ENCODE measurements at regions not wholly inside any gene's neighbourhood (a gene's known extent, or its start where the extent isn't known, plus 50 kb on each side); places are given as distances from the start of the nearest gene placed in this dataset.
"Not testable (repeated sequence)": the region's sequence is repeated elsewhere in the genome, so short reads cannot be mapped to it uniquely, and the experiment has no call there.

- DNase-seq: no peak
Measured at GRCh38 chr4:59729321-59729720, 1470.8 kb upstream of the ADGRL3 start.

- DNase-seq: no peak
Measured at GRCh38 chr4:59748433-59748832, 1451.7 kb upstream of the ADGRL3 start.

DNA sequence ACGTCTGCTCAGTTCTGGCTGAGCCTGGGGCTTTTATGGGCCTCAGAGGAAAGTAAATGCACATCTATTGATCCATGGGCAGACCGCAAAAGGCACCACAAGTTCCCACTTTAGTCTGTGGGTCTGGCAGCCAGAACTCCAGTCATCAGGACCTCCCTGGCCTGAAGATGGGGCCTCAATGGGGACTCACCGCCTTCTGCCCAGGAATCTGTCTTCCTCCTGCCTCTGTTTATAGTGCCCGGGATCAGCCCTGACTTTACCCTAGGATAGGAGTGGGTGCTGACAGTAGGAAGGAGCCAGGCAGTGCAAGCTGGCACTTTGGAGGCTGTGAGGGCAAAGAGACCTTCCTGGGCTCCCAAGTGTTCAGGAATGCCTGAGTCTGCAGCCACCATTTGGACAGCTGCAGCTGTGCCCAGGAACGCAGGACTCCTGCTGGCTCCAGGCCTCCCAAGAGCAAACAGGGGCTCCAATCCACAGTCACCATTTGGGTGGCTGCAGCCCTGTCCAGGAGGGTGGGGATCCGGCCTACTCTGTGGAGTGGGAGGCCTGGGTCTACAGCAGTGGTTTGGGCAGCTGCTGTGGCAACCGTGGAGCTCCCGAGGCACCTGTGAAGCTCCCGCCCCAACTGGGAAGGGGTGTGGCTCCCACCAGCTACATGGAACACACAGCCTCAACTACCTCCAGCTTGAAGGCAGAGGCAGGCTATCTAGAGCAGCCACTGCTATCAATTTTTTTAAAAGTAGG lies 1440.9 kb upstream of the ADGRL3 start:
- DNase-seq: no peak

DNA sequence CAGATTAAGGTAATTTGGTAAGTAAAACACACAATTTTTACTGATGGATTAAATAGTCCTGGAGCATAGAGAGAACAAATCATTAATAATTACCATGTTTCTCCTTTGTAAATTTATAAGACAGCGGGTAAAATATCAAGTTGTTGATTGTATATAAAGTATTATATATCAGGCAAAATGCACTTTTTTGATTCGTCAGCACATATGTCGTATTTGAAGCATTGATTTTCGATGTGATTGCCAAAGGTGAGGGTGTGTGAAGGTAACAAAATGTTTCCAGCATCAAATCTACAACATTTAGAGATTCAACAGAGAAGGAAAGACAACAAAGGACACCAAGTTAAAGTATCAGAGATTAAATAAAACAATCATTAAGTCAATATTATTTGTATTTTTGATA lies 1437.8 kb upstream of the ADGRL3 start:
- DNase-seq: no peak

DNA sequence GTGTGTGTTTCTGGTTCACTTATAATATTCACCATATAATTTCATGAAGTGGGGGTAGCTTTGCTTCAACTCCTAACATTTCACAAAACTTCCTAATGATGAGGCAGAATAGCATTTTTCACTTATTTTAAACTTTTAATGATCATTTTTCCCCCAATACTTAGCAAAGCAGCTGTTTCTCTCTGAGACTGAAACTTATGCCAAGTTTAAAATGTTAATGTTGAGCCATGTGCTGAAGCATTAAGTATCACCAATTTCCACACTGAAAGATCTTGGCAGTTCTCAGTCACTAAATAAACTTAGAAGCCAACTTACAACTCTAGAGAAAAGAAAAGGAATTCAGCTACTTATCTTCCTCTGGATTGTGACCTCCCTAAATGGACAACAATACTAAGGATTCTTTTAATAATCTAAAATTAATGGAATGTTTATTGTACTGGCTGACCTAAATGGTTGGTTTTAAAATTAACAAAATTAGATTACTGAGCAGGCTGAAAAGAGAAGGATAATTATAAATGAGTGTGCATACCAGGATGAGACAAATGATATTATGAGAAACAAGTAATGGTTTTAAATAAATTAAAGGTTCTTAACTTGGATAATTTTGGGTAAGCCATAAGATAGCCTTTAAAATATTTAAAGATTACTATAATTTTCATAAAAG lies 1429.4 kb upstream of the ADGRL3 start:
- DNase-seq: no peak

DNA sequence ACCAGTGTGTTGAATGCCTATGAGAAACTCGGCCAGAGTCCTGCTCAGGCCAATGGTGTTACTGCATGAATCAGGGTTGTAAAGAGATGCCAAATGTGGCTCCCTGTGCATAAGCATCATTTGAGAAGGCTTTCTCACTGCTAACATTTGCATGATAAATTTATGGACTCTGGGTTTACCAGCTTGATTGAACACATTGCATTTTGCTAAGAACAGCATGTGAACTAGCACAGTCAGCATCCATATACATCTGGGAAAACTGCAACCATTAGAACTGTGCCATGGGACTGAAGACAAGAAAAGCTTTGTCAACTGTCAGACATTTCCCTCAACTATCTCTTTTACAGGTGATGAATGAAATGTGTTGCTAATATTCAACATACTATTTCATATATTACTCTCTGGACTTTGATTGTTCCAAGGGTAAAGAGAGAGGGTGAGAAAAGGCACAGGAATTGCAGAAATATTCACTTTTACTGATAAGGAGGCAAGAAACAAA lies 1427.4 kb upstream of the ADGRL3 start:
- DNase-seq: no peak

DNA sequence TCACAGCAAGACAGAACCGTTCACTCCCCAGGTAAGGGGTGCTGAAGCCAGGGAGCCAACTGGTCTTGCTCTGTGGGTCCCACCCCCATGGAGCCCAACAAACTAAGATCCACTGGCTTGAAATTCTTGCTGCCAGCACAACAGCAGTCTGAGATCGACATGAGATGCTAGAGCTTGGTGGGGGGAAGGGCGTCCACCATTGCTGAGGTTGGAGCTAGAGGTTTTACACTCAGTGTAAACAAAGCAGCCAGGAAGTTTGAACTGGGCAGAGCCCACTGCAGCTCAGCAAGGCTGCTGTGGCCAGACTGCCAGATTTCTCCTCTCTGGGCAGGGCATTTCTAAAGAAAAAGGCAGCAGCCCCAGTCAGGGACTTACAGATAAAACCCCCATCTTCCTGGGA lies 1419.9 kb upstream of the ADGRL3 start:
- not testable (repeated sequence) for DNase-seq

DNA sequence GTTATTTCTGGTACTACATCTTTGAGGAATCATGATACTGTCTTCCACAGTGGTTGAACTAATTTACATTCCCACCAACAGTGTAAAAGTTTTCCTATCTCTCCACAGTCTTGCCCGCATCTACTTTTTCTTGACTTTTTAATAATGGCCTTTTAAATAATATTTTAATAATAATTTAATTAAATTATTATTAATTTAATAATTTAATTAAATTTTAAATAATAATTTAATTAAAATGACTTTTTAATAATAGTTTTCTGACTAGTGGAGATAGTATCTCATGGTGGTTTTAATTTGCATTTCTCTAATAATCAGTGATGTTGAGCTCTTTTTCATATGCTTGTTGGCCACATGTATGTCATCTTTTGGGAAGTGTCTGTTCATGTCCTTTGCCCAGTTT lies 1395.0 kb upstream of the ADGRL3 start:
- DNase-seq: no peak

DNA sequence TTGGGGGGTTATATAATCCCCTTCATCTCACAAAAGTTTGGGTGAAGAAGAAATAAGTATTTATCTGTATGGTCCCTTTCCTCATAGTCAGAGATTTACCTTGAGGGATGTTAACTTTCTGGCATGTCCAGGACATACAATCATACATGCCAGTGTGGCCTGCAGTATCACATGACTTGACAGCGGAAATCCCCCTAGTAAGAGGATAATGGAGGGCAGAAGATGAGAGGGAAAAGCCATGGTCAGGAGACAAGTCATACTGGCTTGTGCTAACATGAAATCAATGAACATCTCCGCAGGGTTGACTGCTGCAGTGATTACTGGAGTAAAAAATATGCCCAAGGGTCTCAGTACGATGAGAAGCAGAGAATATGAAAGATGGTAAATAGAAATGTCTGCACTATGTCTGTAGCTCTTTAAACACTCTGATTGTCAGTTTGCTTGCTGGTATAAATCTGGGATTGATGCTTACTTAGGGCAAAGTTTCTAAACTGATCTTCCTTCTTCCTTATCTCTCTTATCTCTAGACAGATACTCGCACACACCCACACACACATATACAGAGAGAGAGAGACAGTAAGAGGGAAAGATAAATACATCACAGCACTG lies 1385.6 kb upstream of the ADGRL3 start:
- no peak for DNase-seq

DNA sequence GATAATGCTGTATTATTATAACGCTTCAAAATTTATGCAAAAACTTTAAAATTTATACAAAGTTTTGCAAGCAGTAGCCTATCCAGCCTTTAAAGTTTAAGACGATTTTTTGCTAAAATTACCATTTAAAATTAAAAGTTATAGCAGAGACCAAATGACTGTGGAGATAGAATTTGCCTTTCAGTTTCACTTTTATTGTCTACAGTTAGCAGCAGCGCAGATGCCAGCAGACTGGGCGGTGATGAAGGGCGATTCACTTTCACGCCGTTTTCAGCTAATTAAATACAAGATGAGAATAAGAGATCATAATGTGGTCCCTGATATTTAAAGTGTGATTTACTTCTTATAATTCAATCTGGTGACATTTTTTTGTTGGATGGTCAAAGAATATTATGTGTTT lies 1381.5 kb upstream of the ADGRL3 start:
- DNase-seq: no peak

GRCh38 chr4:59823311-59823710 lies 1376.8 kb upstream of the ADGRL3 start:
- DNase-seq: no peak

DNA sequence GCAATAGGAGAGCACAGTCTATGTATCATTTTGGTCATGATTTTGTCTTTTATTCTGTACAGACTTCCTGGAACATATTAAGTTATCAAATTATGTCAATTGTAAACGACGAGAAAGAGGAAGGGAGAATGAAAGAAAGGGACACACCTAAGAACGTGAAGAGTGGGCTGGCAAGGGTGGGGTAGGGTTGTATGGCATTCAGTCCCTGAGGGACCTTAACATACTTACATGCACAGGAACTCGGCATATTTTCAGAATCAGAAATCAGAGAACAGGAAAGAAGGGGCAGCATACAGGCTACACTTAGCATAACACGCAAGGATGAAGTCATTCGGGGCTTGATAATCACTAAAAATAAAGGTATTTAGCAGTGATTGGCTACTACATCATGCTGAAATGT lies 1375.0 kb upstream of the ADGRL3 start:
- no peak for DNase-seq

DNA sequence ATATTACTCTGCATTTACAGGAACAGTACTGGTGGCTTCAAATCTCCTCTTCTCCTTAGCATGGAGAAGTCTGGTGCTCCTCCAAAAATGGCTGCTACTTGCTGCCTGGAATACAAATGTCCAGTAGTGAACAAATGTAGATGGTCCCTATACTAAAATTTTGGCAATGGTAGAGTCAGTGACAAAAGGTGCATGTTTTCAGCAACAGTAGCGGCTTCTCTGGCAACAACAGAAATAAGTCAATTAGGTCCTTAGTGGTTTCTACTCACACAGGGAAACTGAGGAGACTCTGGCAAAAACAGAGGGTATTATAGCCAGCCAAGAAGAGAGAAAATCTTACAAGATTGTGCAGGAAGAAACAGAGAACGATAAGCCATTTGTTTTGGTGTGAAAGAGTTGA lies 1368.4 kb upstream of the ADGRL3 start:
- no peak for DNase-seq

GRCh38 chr4:59834943-59835342 lies 1365.2 kb upstream of the ADGRL3 start:
- no peak for DNase-seq

GRCh38 chr4:59837751-59838150 lies 1362.4 kb upstream of the ADGRL3 start:
- DNase-seq: no peak

DNA sequence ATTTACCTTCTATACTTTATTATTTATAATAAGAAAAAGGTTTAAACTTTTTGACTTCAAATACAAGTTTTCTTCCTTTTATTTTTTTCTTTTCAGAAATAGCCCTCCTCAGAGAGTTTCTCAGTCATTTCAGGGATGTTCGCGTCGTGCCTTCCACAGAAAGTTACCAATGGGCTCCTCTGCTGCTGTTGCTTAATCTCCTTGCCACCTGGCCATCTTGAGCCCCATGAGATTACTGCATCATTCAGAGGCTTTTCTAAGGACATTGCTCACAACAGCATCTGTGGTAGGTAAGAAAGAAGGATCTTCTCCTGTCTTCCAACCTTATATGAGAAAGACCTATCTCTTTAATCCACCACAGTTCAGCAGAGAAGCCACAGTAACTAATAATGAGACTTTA lies 1361.9 kb upstream of the ADGRL3 start:
- no peak for DNase-seq

GRCh38 chr4:59841698-59842097 lies 1358.4 kb upstream of the ADGRL3 start:
- no peak for DNase-seq

- no peak for DNase-seq
Measured at GRCh38 chr4:59848457-59848856, 1351.7 kb upstream of the ADGRL3 start.

GRCh38 chr4:59855630-59856352 lies 1344.3 kb upstream of the ADGRL3 start:
- DNase-seq: no peak

DNA sequence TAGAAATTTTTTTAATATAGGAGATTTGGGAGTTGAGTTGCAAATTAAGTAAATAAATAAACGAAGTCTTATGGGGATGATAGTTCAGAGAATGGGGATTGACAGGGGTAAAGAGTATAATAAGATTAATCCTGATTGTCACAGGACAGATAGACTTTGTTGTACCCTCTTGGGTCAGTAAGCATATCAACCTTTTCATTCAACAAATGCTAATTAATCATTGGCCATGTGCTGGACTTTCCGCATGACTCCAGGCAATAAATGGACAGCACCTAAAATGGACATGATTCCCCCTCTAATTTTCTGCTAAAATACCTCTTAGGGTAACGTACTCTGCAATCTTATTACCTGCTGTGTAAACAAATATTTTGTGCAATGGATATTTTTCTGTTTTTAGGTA lies 1331.1 kb upstream of the ADGRL3 start:
- DNase-seq: no peak

DNA sequence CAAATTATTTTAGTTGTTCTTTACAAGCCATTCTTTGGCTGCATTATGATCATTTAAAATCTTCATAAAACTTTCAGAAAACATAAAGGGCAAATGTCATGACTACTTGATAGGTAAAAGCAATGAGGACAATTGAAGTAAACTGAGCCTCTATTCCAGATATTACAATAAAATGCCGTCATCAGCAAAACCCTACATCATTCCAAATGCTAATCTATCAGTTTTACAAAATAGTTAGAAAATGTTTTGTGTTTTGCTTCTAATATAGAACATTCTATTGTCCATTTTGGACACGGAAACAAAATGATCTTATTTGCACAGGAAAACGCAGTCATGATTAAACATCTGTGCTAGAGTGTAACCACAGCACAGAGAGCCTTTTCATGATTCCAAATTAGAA lies 1330.6 kb upstream of the ADGRL3 start:
- no peak for DNase-seq

DNA sequence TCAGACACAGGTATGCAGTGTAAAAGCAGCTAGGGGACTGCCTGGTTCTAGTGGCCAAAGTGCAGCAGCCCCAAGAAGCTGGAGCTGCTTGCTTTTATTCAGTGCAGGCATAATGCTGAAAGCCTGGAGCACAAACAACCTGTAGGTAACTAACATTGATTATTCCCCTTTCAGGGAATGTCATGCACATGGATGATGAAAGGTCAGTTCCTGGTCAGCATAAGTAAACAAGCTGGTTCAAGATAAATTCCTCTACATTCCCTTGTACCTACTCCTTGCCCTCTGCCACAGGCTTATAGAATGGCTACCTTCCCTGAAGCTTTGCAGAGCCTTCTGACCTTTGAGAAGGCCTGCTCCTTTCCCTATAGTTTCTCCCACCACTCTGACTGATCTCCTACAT lies 1318.5 kb upstream of the ADGRL3 start:
- DNase-seq: no peak

GRCh38 chr4:59904331-59904730 lies 1295.8 kb upstream of the ADGRL3 start:
- DNase-seq: no peak

DNA sequence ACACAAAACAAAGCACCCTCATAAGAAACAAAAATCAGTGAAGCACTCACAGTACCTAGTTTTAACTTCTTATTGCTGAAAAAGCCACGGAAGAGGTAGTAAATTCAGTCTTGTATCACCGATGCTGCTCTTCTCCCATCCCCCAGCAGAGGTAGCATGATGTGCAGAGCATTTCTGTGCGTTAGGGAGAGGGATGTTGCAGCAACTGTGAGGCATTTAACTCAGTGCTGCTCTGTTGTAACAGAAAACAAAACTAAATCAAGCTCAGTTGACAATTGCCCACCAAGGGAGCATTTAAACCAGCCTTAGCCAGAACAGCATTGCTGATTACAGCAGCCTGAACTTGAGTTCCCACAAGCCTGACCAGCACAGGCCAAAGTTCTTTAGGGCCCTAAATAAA lies 1279.7 kb upstream of the ADGRL3 start:
- no peak for DNase-seq

All from NCI-H510A (cell line).